ENCODE measurements at regions not wholly inside any gene's neighbourhood (a gene's known extent, or its start where the extent isn't known, plus 50 kb on each side); places are given as distances from the start of the nearest gene placed in this dataset.

GRCh38 chr5:54908774-54909525 lies 76.4 kb downstream of the ESM1 start:
- Histone ChIP-seq H3K27ac (no peak overlapping the region), H3F3A (ENCODE audit: insufficient read depth, low read depth) (no peaks in the 10 kb centered on the region), H3K27me3 (ENCODE audit: insufficient read depth, low read depth) (peaks cover 24% of the 10 kb centered on the region), H4K20me1 (ENCODE audit: insufficient read depth) (no peaks in the 10 kb centered on the region), H3K9me2 (ENCODE audit: insufficient read depth) (no peaks in the 10 kb centered on the region), H3K4me2 (no peak overlapping the region), H3K9me3 (ENCODE audit: insufficient read depth, low read depth) (no peaks in the 10 kb centered on the region), H3K4me3 (no peak overlapping the region), H3K4me1 (replicated peaks; ENCODE audit: insufficient read depth) (no peaks in the 10 kb centered on the region), H2AFZ (no peak overlapping the region), H3K36me3 (ENCODE audit: low read depth) (no peaks in the 10 kb centered on the region), H3K79me2 (ENCODE audit: low read depth) (no peaks in the 10 kb centered on the region)
- no TSS peak for BruUV-seq (replicated peaks)
- intact Hi-C loops (cut with micrococcal nuclease; ENCODE audit: unreplicated experiment): no loop called here
- DNase-seq: no peak
- POLR2A ChIA-PET (ENCODE audit: unreplicated experiment): no interaction called here
- CTCF ChIA-PET: no interaction called here
- TF ChIP-seq, protein P1, sequence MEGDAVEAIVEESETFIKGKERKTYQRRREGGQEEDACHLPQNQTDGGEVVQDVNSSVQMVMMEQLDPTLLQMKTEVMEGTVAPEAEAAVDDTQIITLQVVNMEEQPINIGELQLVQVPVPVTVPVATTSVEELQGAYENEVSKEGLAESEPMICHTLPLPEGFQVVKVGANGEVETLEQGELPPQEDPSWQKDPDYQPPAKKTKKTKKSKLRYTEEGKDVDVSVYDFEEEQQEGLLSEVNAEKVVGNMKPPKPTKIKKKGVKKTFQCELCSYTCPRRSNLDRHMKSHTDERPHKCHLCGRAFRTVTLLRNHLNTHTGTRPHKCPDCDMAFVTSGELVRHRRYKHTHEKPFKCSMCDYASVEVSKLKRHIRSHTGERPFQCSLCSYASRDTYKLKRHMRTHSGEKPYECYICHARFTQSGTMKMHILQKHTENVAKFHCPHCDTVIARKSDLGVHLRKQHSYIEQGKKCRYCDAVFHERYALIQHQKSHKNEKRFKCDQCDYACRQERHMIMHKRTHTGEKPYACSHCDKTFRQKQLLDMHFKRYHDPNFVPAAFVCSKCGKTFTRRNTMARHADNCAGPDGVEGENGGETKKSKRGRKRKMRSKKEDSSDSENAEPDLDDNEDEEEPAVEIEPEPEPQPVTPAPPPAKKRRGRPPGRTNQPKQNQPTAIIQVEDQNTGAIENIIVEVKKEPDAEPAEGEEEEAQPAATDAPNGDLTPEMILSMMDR (conservative IDR thresholded peaks at IDR 0.05): no peak
- no peak for TF ChIP-seq EZH2 (IDR thresholded peaks at IDR 0.05; ENCODE audit: low read depth)

GRCh38 chr5:54905942-54906537 lies 79.4 kb downstream of the ESM1 start:
- Histone ChIP-seq H3K36me3 (ENCODE audit: low read depth) (no peaks in the 10 kb centered on the region), H3K9me3 (ENCODE audit: insufficient read depth, low read depth) (no peaks in the 10 kb centered on the region), H3K4me1 (replicated peaks; ENCODE audit: insufficient read depth) (no peaks in the 10 kb centered on the region), H3K79me2 (ENCODE audit: low read depth) (no peaks in the 10 kb centered on the region), H2AFZ (no peak overlapping the region), H3K27ac (no peak overlapping the region), H3K9me2 (ENCODE audit: insufficient read depth) (no peaks in the 10 kb centered on the region), H4K20me1 (ENCODE audit: insufficient read depth) (no peaks in the 10 kb centered on the region), H3K4me3 (no peak overlapping the region), H3K27me3 (ENCODE audit: insufficient read depth, low read depth) (peaks cover 4% of the 10 kb centered on the region; the same call in 1 of the 2 replicates), H3F3A (ENCODE audit: insufficient read depth, low read depth) (no peaks in the 10 kb centered on the region), H3K4me2 (no peak overlapping the region)
- TF ChIP-seq, protein P1 (conservative IDR thresholded peaks at IDR 0.05): peak; percentile 77
- no peak for TF ChIP-seq EZH2 (IDR thresholded peaks at IDR 0.05; ENCODE audit: low read depth)
- ChIA-PET POLR2A (ENCODE audit: unreplicated experiment) (no interaction called here), CTCF (interaction anchor here (0.6 to 1.3 kb wide), 3 partner anchors 254 to 1429 kb away, joined by 3 to 9 read pairs (median 5); partner anchors contain the start of gene GPX8)
- intact Hi-C loops (cut with micrococcal nuclease; ENCODE audit: unreplicated experiment): loop anchor here (1.0 kb wide), 1 partner anchor 240 kb away; no protein-coding TSS in a partner anchor
- DNase-seq: peak in 1 of 2 experiments; percentile 42
- BruUV-seq (replicated peaks): no TSS peak

- Histone ChIP-seq H3K9me2 (ENCODE audit: insufficient read depth) (no peaks in the 10 kb centered on the region), H3K36me3 (ENCODE audit: low read depth) (no peaks in the 10 kb centered on the region), H2AFZ (no peak overlapping the region), H3K27me3 (ENCODE audit: insufficient read depth, low read depth) (peaks cover 4% of the 10 kb centered on the region; the same call in 1 of the 2 replicates), H3K4me1 (replicated peaks; ENCODE audit: insufficient read depth) (no peaks in the 10 kb centered on the region), H3K79me2 (ENCODE audit: low read depth) (no peaks in the 10 kb centered on the region), H3K9me3 (ENCODE audit: insufficient read depth, low read depth) (no peaks in the 10 kb centered on the region), H3F3A (ENCODE audit: insufficient read depth, low read depth) (no peaks in the 10 kb centered on the region), H3K4me3 (no peak overlapping the region), H3K27ac (no peak overlapping the region), H4K20me1 (ENCODE audit: insufficient read depth) (no peaks in the 10 kb centered on the region), H3K4me2 (no peak overlapping the region)
- intact Hi-C loops (cut with micrococcal nuclease; ENCODE audit: unreplicated experiment): no loop called here
- BruUV-seq (replicated peaks): no TSS peak
- ChIA-PET POLR2A (ENCODE audit: unreplicated experiment) (no interaction called here), CTCF (interaction anchor here (0.9 to 1.3 kb wide), 2 partner anchors 254 to 255 kb away, joined by 5 to 9 read pairs; partner anchors contain the start of gene GPX8)
- TF ChIP-seq, protein P1 (conservative IDR thresholded peaks at IDR 0.05): no peak
- no peak for TF ChIP-seq EZH2 (IDR thresholded peaks at IDR 0.05; ENCODE audit: low read depth)
- DNase-seq: no peak
Measured at GRCh38 chr5:54905246-54905795, 80.1 kb downstream of the ESM1 start.

All from PC-9 (cell line).